ENCODE measurements at regions not wholly inside any gene's neighbourhood (a gene's known extent, or its start where the extent isn't known, plus 50 kb on each side); places are given as distances from the start of the nearest gene placed in this dataset.

- DNase-seq: no peak
These were observed 239.4 kb upstream of the LRRN1 start for GRCh38 chr3:3559786-3560185.

DNA sequence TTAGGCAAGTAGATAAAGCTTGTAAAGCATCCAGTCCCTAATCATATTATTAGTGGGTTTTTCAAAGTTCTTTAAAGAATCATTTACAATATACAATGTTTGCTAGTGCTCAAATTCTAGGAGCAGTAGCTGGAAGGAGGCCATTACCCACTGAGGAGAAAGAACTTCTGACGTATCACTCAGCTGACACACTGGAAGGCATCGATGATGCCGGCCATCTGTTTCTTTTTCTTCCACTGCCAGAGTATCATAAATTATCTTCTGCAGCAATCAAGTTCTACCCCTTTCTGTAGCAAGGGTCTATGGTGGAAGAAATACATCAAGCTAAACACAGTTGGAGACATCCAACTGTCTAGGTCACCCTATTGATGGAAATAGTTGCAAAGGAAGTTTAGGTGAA lies 243.2 kb upstream of the LRRN1 start:
- DNase-seq: no peak

DNA sequence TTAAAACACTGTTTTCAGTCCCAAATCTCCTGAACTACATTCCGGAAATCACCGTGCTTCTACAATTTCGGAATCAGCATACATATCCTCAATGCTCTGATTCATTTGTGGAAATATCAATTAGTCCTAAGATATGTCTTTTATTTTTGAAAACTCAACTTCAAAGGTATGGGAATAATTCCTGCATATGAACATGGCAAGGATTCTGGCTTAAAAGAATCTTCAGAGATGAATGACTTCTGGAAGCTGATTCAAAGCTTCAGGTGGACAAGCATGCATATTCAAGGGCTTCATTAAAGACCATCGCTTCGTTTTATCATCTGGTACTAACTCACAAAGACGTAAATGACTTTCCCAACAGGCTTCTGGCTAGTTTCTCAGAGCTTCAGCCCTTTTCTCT lies 246.0 kb upstream of the LRRN1 start:
- DNase-seq: no peak

DNA sequence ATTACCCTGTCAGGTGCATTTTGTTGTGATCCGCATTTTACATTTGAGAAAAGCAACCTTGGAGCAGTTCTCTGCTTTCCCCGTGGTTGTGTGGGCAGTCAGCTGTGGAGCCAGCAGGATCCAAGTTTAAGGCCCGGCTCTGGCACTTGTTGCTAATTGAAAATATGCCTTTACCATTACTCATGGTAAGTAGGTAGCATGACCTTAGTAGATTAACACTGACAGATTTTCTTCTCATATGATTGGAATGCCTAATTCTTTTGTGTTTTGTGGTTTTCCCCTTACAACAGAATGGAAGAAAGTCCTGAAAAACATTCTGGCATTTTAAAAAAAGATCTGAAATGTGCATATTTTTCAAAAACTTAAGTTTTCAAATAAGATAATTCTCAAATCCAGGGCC lies 246.5 kb upstream of the LRRN1 start:
- DNase-seq: no peak

GRCh38 chr3:3551981-3552380 lies 247.2 kb upstream of the LRRN1 start:
- no peak for DNase-seq

GRCh38 chr3:3545360-3545759 lies 253.9 kb upstream of the LRRN1 start:
- DNase-seq: no peak

- no peak for DNase-seq
These were observed 260.8 kb upstream of the LRRN1 start for GRCh38 chr3:3538451-3538850.

GRCh38 chr3:3532508-3532907 lies 266.7 kb upstream of the LRRN1 start:
- DNase-seq: no peak

- no peak for DNase-seq
These were observed 267.8 kb upstream of the LRRN1 start for GRCh38 chr3:3531476-3531875.

DNA sequence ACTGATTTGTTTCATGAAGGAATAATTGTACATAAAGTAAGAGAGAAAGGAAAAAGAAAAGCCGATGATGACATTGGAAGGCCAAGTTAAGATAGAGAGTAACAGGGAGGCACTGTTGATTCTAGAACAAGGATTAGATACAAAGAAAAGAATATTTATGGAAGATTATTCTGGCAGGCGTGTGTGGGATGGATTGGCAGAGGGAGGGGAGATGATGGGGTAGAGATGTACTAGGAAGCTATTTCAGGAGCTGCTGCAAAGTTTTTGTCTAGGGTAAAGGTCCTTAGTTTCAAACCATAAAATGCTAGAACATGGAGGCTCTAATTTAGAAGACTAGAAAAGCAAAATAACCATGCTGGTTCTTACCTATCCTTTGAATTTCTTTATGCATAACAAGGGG lies 280.0 kb upstream of the LRRN1 start:
- DNase-seq: no peak

- DNase-seq: no peak
These were observed 282.2 kb upstream of the LRRN1 start for GRCh38 chr3:3516996-3517395.

- DNase-seq: no peak
These were observed 282.8 kb upstream of the LRRN1 start for GRCh38 chr3:3516384-3516783.

DNA sequence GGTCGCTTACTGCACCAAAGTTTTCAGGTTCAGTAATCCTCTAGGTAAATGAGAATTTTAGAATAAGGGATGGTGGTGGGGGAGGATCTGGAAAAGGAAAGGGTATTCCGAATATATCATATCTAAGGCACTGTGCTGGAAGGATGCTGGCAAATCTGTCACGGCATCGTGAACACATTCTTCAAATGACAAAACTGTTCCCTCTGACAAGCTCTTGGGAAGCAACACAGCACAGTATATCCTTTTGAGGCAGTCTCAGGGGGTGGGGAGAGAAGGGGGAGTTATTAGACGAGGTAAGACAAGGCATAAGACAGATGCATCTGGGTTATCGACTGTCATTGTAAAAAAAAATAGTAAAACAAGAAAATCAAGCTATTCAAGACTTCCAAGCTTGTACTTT lies 289.6 kb upstream of the LRRN1 start:
- no peak for DNase-seq

DNA sequence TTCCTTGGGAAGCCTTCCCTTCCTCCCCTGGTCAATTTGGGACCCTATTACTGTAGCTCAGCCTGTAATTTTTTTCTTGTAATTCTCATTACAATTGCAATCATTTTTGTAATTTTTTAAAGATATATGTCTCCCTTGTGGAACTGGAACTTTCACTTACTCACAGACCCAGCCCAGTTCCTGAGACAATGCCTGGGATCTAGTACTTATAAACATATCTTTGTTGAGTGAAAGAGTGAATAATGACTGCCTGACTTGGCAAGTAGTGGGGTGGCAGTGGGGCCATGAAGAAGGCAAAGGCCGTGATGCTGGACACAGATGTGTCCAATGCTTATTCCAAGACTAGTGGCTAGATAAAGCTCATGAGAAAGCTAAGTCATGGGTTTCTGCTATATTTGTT lies 294.5 kb upstream of the LRRN1 start:
- DNase-seq: no peak

GRCh38 chr3:3503411-3503810 lies 295.8 kb upstream of the LRRN1 start:
- no peak for DNase-seq

- no peak for DNase-seq
These were observed 299.2 kb upstream of the LRRN1 start for GRCh38 chr3:3499987-3500386.

DNA sequence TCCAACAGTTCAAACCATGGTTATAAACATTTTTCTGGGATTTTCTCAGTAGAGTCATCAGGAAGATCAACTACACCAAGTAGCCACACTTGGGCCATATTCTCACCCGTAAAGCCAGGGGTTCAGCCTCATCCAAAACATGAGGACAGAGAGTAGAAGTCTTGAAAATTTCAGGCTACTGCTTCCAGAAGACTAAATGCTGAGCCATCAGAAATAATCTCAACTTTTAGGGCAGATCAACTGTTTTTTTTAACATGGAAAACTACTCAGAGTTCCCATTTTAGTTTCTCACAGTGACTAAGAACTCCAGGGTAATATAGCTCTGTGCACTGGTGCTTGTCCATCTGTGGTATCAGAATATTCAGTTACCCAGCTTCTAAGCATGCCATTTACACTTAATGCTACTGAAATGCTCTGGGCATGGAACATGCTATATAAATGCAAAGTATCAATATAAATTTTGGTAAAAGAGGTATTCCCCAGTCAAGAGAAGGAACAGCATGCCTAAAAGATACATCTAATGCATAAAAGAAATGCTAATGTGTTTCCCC lies 300.1 kb upstream of the LRRN1 start:
- no peak for DNase-seq

DNA sequence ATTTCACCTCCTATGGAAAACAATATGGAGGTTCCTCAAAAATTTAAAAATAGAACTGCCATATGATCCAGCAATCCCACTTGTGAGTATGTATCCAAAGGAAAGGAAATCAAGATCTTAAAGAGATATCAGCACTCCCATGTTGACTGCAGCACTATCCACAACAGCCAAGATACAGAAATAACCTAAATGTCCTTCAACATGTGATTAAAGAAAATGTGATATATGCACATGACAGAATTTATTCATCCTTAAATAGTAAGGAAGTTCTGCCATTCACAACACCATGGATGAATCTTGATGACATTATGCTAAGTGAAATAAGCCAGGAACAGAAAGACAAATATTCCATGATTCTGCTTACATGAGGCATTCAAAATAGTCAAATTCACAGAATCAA lies 303.6 kb upstream of the LRRN1 start:
- no peak for DNase-seq

- DNase-seq: no peak
These were observed 297.2 kb upstream of the CRBN start for GRCh38 chr3:3476669-3477068.

- DNase-seq: no peak
These were observed 289.1 kb upstream of the CRBN start for GRCh38 chr3:3468596-3468995.

- DNase-seq: no peak
These were observed 284.6 kb upstream of the CRBN start for GRCh38 chr3:3464131-3464530.

- no peak for DNase-seq
These were observed 281.8 kb upstream of the CRBN start for GRCh38 chr3:3461317-3461716.

- no peak for DNase-seq
These were observed 269.0 kb upstream of the CRBN start for GRCh38 chr3:3448468-3448867.

- DNase-seq: no peak
These were observed 268.1 kb upstream of the CRBN start for GRCh38 chr3:3447641-3448040.

GRCh38 chr3:3446251-3446650 lies 266.8 kb upstream of the CRBN start:
- no peak for DNase-seq

DNA sequence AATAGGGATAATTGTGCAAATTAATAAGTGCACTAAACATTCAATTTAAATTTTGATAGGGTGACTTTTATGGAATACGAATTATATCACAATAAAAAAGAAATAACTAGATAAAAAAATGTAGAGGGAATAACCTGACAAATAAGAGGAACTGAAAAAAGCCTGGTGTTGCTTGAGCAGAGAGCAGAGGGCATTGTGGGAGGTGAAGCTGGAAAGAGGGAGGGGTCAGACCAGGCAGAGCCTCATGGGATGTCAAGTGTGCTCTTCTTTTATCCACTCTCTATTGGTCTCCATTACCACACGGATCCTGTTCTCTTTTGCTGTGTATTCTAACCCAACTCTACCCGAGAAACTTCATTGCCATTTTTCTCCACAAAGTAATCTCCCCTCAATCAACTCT lies 264.0 kb upstream of the CRBN start:
- DNase-seq: no peak

Data from NCI-H1417 (cell line).